Stimulated activated CD8-positive, alpha-beta memory T cell treated with anti-CD3 and anti-CD28 coated beads, Interleukin-7, amount 100 ng/mL, for 24 hours (primary cell): ENCODE measurements at regions not wholly inside any gene's neighbourhood (a gene's known extent, or its start where the extent isn't known, plus 50 kb on each side); places are given as distances from the start of the nearest gene placed in this dataset.
"Not testable (repeated sequence)": the region's sequence is repeated elsewhere in the genome, so short reads cannot be mapped to it uniquely, and the experiment has no call there.

Source experiments
- DNase-seq: peaks from one replicate; pipeline ENCODE4 v3.0.0-alpha.2; 2020; ENCODE audit warnings: low read depth

- DNase-seq, result no peak
These were observed 160.3 kb upstream of the JADE1 start for GRCh38 chr4:128649161-128649560.

GRCh38 chr4:128648021-128648420, 161.5 kb upstream of the JADE1 start:
- DNase-seq, result no peak

- DNase-seq, result not testable (repeated sequence)
These were observed 162.6 kb upstream of the JADE1 start for GRCh38 chr4:128646893-128647292.

- DNase-seq, result not testable (repeated sequence)
These were observed 164.5 kb upstream of the JADE1 start for GRCh38 chr4:128644693-128645654.

- DNase-seq, result not testable (repeated sequence)
These were observed 165.4 kb upstream of the JADE1 start for GRCh38 chr4:128644107-128644506.

GRCh38 chr4:128641566-128641965, 167.9 kb upstream of the JADE1 start:
- DNase-seq, result not testable (repeated sequence)

GRCh38 chr4:128639541-128640270, 169.8 kb upstream of the JADE1 start:
- no peak for DNase-seq

GRCh38 chr4:128636906-128637305, 172.6 kb upstream of the JADE1 start:
- no peak for DNase-seq

GRCh38 chr4:128635955-128636560, 173.4 kb upstream of the JADE1 start:
- no peak for DNase-seq

GRCh38 chr4:128635141-128635954, 174.2 kb upstream of the JADE1 start:
- DNase-seq, result no peak

- DNase-seq, result no peak
These were observed 176.4 kb upstream of the JADE1 start for GRCh38 chr4:128633067-128633466.

GRCh38 chr4:128630871-128631270, 178.6 kb upstream of the JADE1 start:
- DNase-seq, result no peak

GRCh38 chr4:128623508-128624215, 185.8 kb upstream of the JADE1 start:
- no peak for DNase-seq

- DNase-seq, result not testable (repeated sequence)
These were observed 189.1 kb upstream of the JADE1 start for GRCh38 chr4:128620279-128620965.

- no peak for DNase-seq
These were observed 194.3 kb upstream of the JADE1 start for GRCh38 chr4:128615197-128615596.

GRCh38 chr4:128608006-128608405, 201.5 kb upstream of the JADE1 start:
- no peak for DNase-seq

GRCh38 chr4:128606173-128606572, 203.3 kb upstream of the JADE1 start:
- DNase-seq, result no peak

- DNase-seq, result no peak
These were observed 204.7 kb upstream of the JADE1 start for GRCh38 chr4:128604840-128605239.

GRCh38 chr4:128604204-128604603, 205.3 kb upstream of the JADE1 start:
- DNase-seq, result no peak

- DNase-seq, result no peak
These were observed 206.4 kb upstream of the JADE1 start for GRCh38 chr4:128603081-128603480.
